Ovary (tissue), 3 donors: ENCODE measurements at regions not wholly inside any gene's neighbourhood (a gene's known extent, or its start where the extent isn't known, plus 50 kb on each side); places are given as distances from the start of the nearest gene placed in this dataset.

Experiments
- EP300 ChIP-seq: sonication (generic); formaldehyde crosslinking; IDR thresholded peaks from one replicate; pipeline ENCODE4 v1.6.1; 2017; ENCODE audit warnings: antibody characterized with exemption
- POLR2A ChIP-seq: fragments of 450-650 bp; IDR thresholded peaks from one replicate; pipeline ENCODE4 v1.6.1; 2017; ENCODE audit warnings: antibody characterized with exemption, mild to moderate bottlenecking, moderate library complexity
- TF ChIP-seq, protein P1 (sequence below), 3 donors: fragments of 450-650 bp in 2 of 3; fragments of 200-600 bp in 1 of 3; IDR thresholded peaks; one replicate each; pipeline versions ENCODE4 v1.5.1 to v1.8.0; 2016 to 2022; ENCODE audit warnings: antibody characterized with exemption in 3 of 3, mild to moderate bottlenecking in 1 of 3
- donor health status: DM: no; HTN: no; CAD: no.

DNA sequence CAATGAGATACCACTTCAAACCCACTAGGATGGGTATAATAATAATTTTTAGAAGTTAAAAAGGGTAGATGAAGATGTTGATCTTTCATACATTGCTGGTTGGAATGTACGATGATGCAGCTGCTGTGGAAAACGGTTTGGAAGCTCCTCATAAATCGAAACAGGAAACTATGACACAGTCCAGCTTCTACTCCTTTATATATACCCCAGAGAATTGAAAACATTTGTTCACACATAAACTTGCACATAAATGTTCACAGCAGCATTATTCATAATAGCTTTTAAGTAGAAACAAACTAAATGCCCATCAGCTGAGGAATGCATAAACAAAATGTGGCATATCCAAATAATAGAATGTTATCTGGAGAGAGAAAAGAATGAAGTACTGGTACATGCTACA lies 95.0 kb downstream of the STRADB start:
- TF ChIP-seq POLR2A: no peak
- no peak for TF ChIP-seq EP300
- TF ChIP-seq, protein P1, sequence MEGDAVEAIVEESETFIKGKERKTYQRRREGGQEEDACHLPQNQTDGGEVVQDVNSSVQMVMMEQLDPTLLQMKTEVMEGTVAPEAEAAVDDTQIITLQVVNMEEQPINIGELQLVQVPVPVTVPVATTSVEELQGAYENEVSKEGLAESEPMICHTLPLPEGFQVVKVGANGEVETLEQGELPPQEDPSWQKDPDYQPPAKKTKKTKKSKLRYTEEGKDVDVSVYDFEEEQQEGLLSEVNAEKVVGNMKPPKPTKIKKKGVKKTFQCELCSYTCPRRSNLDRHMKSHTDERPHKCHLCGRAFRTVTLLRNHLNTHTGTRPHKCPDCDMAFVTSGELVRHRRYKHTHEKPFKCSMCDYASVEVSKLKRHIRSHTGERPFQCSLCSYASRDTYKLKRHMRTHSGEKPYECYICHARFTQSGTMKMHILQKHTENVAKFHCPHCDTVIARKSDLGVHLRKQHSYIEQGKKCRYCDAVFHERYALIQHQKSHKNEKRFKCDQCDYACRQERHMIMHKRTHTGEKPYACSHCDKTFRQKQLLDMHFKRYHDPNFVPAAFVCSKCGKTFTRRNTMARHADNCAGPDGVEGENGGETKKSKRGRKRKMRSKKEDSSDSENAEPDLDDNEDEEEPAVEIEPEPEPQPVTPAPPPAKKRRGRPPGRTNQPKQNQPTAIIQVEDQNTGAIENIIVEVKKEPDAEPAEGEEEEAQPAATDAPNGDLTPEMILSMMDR (IDR thresholded peaks at IDR 0.05): no peak
